SH-SY5Y (cell line): ENCODE measurements at regions not wholly inside any gene's neighbourhood (a gene's known extent, or its start where the extent isn't known, plus 50 kb on each side); places are given as distances from the start of the nearest gene placed in this dataset.

Experiments
- GATA2 ChIP-seq: IDR thresholded peaks from 2 replicates; pipeline ENCODE4 v1.6.1; 2011; ENCODE audit warnings: mild to moderate bottlenecking, low read depth, low read length
- GATA3 ChIP-seq: IDR thresholded peaks from 2 replicates; pipeline ENCODE4 v1.6.1; 2011; ENCODE audit warnings: low read depth, mild to moderate bottlenecking, low read length, moderate library complexity

GRCh38 chr5:164300295-164300694, 794.9 kb downstream of the MAT2B start:
- TF ChIP-seq GATA3 (no peak), GATA2 (no peak)

- TF ChIP-seq GATA3: no peak
- TF ChIP-seq GATA2: no peak
Observed at GRCh38 chr5:164301136-164301535, 795.7 kb downstream of the MAT2B start.

GRCh38 chr5:164301708-164302107, 796.3 kb downstream of the MAT2B start:
- TF ChIP-seq GATA3 (no peak), GATA2 (no peak)

GRCh38 chr5:164302533-164303235, 797.3 kb downstream of the MAT2B start:
- no peak for TF ChIP-seq GATA3
- TF ChIP-seq GATA2: no peak

- TF ChIP-seq GATA2: no peak
- TF ChIP-seq GATA3: no peak
Observed at GRCh38 chr5:164303646-164304215, 798.3 kb downstream of the MAT2B start.

GRCh38 chr5:164306662-164307061, 801.2 kb downstream of the MAT2B start:
- no peak for TF ChIP-seq GATA2
- TF ChIP-seq GATA3: no peak

- TF ChIP-seq GATA3: no peak
- no peak for TF ChIP-seq GATA2
Observed at GRCh38 chr5:164312801-164313200, 807.4 kb downstream of the MAT2B start.

- TF ChIP-seq GATA3 (no peak), GATA2 (no peak)
Observed at GRCh38 chr5:164317676-164318075, 812.3 kb downstream of the MAT2B start.

- TF ChIP-seq GATA3: no peak
- TF ChIP-seq GATA2: no peak
Observed at GRCh38 chr5:164319161-164319560, 813.7 kb downstream of the MAT2B start.

- TF ChIP-seq GATA2 (peak; percentile 31; the same call in 1 of the 2 replicates), GATA3 (no peak)
Observed at GRCh38 chr5:164324239-164324638, 818.8 kb downstream of the MAT2B start.

GRCh38 chr5:164326219-164326618, 820.8 kb downstream of the MAT2B start:
- TF ChIP-seq GATA2 (no peak), GATA3 (no peak)

GRCh38 chr5:164332349-164333196, 827.2 kb downstream of the MAT2B start:
- no peak for TF ChIP-seq GATA2

GRCh38 chr5:164335837-164336236, 830.4 kb downstream of the MAT2B start:
- no peak for TF ChIP-seq GATA3
- TF ChIP-seq GATA2: no peak

- TF ChIP-seq GATA2: no peak
- no peak for TF ChIP-seq GATA3
Observed at GRCh38 chr5:164336276-164336675, 830.9 kb downstream of the MAT2B start.

- no peak for TF ChIP-seq GATA3
- no peak for TF ChIP-seq GATA2
Observed at GRCh38 chr5:164336906-164337305, 831.5 kb downstream of the MAT2B start.
